GM12878 (cell line): ENCODE measurements at regions not wholly inside any gene's neighbourhood (a gene's known extent, or its start where the extent isn't known, plus 50 kb on each side); places are given as distances from the start of the nearest gene placed in this dataset.

Experiments used
- ATAC-seq: fragments of 200-7000 bp; cut with Tn5 transposase; 3 replicates; pipeline ENCODE4 v1.9.1; 2020; ENCODE audit warnings: mild to moderate bottlenecking, moderate library complexity
- BruUV-seq: library from RNA; stranded (reverse); fragments of 400-500 nt; replicated peaks from 2 replicates; lab custom pipeline; 2021; lab: Mats Ljungman, UMichigan
- CTCF ChIA-PET: fragments of 300-600 bp; sonication (Branson Sonifier 250); formaldehyde crosslinking; extraction: SDS; loops from one replicate; lab custom pipeline; 2021; ENCODE audit warnings: inconsistent platforms; lab: Yijun Ruan, JAX
- POLR2A ChIA-PET: fragments of 350-600 bp; formaldehyde crosslinking; extraction: SDS; loops from one replicate; lab custom pipeline; 2021; ENCODE audit warnings: inconsistent platforms; lab: Charles Lee
- RAD21 ChIA-PET: fragments of 300-600 bp; sonication (Branson Sonifier 250); formaldehyde crosslinking; loops from one replicate; lab custom pipeline; 2023; ENCODE audit warnings: antibody characterized with exemption; ENCODE audit not compliant: unreplicated experiment; lab: Charles Lee
- SMC1A ChIA-PET: fragments of 300-600 bp; sonication (Branson Sonifier 250); formaldehyde crosslinking; loops from one replicate; lab custom pipeline; 2023; ENCODE audit not compliant: unreplicated experiment, uncharacterized antibody; lab: Charles Lee
- DNase-seq: peaks from one replicate; pipeline ENCODE4 v3.0.0-alpha.2; 2011; ENCODE audit warnings: low read depth, low spot score
- FAIRE-seq: peaks from 3 replicates; lab custom pipeline; 2011; peaks lifted over from hg19 to GRCh38; lab: Jason Lieb, UNC
- H2AFZ ChIP-seq: 2 replicates; pipeline ENCODE4 v1.6.0; 2011; ENCODE audit warnings: low read depth, low read length, control low read depth; ENCODE audit not compliant: control insufficient read depth
- H3K27ac ChIP-seq: 2 replicates; pipeline ENCODE4 v1.5.1; 2011; ENCODE audit warnings: control low read depth; ENCODE audit not compliant: control insufficient read depth, insufficient read depth
- H3K27me3 ChIP-seq, 2 experiments: replicated peaks in 1 of 2; 2 replicates each; pipeline versions ENCODE4 v1.6.0 to v1.6.1; 2011; ENCODE audit warnings: low read length in 1 of 2; ENCODE audit not compliant: control insufficient read depth in 2 of 2, insufficient read depth in 2 of 2
- H3K36me3 ChIP-seq, 2 experiments: 2 replicates each; pipeline ENCODE4 v1.5.1; 2011; ENCODE audit warnings: low read length in 1 of 2; ENCODE audit not compliant: control insufficient read depth in 2 of 2, insufficient read depth in 2 of 2
- H3K4me1 ChIP-seq: 2 replicates; pipeline ENCODE4 v1.6.1; 2011; ENCODE audit warnings: mild to moderate bottlenecking, low read length, moderate library complexity, mixed read lengths; ENCODE audit not compliant: control insufficient read depth, insufficient read depth
- H3K4me2 ChIP-seq: 2 replicates; pipeline ENCODE4 v1.6.0; 2011; ENCODE audit warnings: control low read depth; ENCODE audit not compliant: control insufficient read depth, insufficient read depth
- H3K4me3 ChIP-seq: fragments of 200-600 bp; sonication (generic); 2 replicates; pipeline ENCODE4 v1.5.1; 2016
- H3K79me2 ChIP-seq: 2 replicates; pipeline ENCODE4 v1.6.0; 2011; ENCODE audit warnings: low read length; ENCODE audit not compliant: control insufficient read depth, insufficient read depth
- H3K9ac ChIP-seq: 2 replicates; pipeline ENCODE4 v1.8.0; 2011; ENCODE audit warnings: low read length, control low read depth, mixed read lengths; ENCODE audit not compliant: control insufficient read depth, insufficient read depth
- H3K9me3 ChIP-seq: replicated peaks from 3 replicates; pipeline ENCODE4 v1.5.1; 2011; ENCODE audit warnings: mild to moderate bottlenecking, low read length; ENCODE audit not compliant: control insufficient read depth, insufficient read depth
- H4K20me1 ChIP-seq: 2 replicates; pipeline ENCODE4 v1.6.0; 2011; ENCODE audit not compliant: control insufficient read depth, insufficient read depth
- BCLAF1 ChIP-seq: fragments of 450-650 bp; IDR thresholded peaks from 2 replicates; pipeline ENCODE4 v1.6.1; 2017; ENCODE audit warnings: antibody characterized with exemption, mild to moderate bottlenecking, moderate library complexity
- CBX3 ChIP-seq: fragments of 200-600 bp; sonication (generic); IDR thresholded peaks from 2 replicates; pipeline ENCODE4 v1.6.1; 2016; ENCODE audit warnings: low read depth, borderline replicate concordance
- HDAC6 ChIP-seq: fragments of 200-600 bp; sonication (generic); IDR thresholded peaks from one replicate; pipeline ENCODE4 v1.8.0; 2017; ENCODE audit warnings: antibody characterized with exemption; ENCODE audit not compliant: unreplicated experiment
- IRF4 ChIP-seq: IDR thresholded peaks from 2 replicates; pipeline ENCODE4 v1.6.1; 2011; ENCODE audit warnings: low read depth, low read length
- MAX ChIP-seq: IDR thresholded peaks from 2 replicates; pipeline ENCODE4 v1.6.1; 2012; ENCODE audit warnings: low read depth, low read length, improper control_type of control experiment
- NR2C1 ChIP-seq: fragments of 450-650 bp; IDR thresholded peaks from 2 replicates; pipeline ENCODE4 v1.6.1; 2017; ENCODE audit warnings: antibody characterized with exemption, mild to moderate bottlenecking, moderate library complexity
- POLR2A ChIP-seq: IDR thresholded peaks from 2 replicates; pipeline ENCODE4 v1.6.1; 2011; ENCODE audit warnings: low read depth, mild to moderate bottlenecking, low read length
- RAD21 ChIP-seq: IDR thresholded peaks from 2 replicates; pipeline ENCODE4 v1.6.1; 2011; ENCODE audit warnings: mild to moderate bottlenecking, low read depth, low read length, moderate library complexity; ENCODE audit not compliant: insufficient read depth
- RFX5 ChIP-seq: IDR thresholded peaks from 2 replicates; pipeline ENCODE4 v1.6.1; 2011; ENCODE audit warnings: low read depth, low read length, improper control_type of control experiment
- SMAD1 ChIP-seq: fragments of 450-650 bp; IDR thresholded peaks from 2 replicates; pipeline ENCODE4 v1.6.1; 2018; ENCODE audit warnings: mild to moderate bottlenecking, low read depth; ENCODE audit not compliant: partially characterized antibody
- SMC3 ChIP-seq: IDR thresholded peaks from 2 replicates; pipeline ENCODE4 v1.6.1; 2011; ENCODE audit warnings: low read length, improper control_type of control experiment, borderline replicate concordance
- STAT1 ChIP-seq: fragments of 450-650 bp; conservative IDR thresholded peaks from 2 replicates; pipeline ENCODE4 v1.6.1; 2014; ENCODE audit warnings: antibody characterized with exemption, mild to moderate bottlenecking
- SUZ12 ChIP-seq: fragments of 200-600 bp; sonication (generic); IDR thresholded peaks from one replicate; pipeline ENCODE4 v1.6.1; 2018; ENCODE audit warnings: antibody characterized with exemption, mild to moderate bottlenecking; ENCODE audit not compliant: unreplicated experiment
- TCF12 ChIP-seq: IDR thresholded peaks from 2 replicates; pipeline ENCODE4 v1.6.1; 2011; ENCODE audit warnings: low read depth, mild to moderate bottlenecking, low read length
- ZNF24 ChIP-seq: fragments of 450-650 bp; IDR thresholded peaks from 2 replicates; pipeline ENCODE4 v1.6.1; 2017; ENCODE audit warnings: antibody characterized with exemption, mild to moderate bottlenecking
- ZNF384 ChIP-seq: IDR thresholded peaks from 2 replicates; pipeline ENCODE4 v1.6.1; 2012; ENCODE audit warnings: low read depth, mild to moderate bottlenecking, low read length, improper control_type of control experiment, borderline replicate concordance
- WGBS: methylation state at CpG from one replicate; pipeline ENCODE4 v1.1.6; 2016; ENCODE audit warnings: low lambda C conversion rate; ENCODE audit not compliant: insufficient replicate concordance, insufficient coverage; ENCODE audit errors: missing lambda C conversion rate; 5-methylcytosine and 5-hydroxymethylcytosine counted together
- in situ Hi-C: fragments of 300-500 bp; cut with MboI; formaldehyde crosslinking; loops from 9 replicates; pipeline ENCODE4 v1.14.3; 2018; ENCODE audit warnings: mixed read lengths
- intact Hi-C: fragments of 100-400 bp; cut with micrococcal nuclease; formaldehyde crosslinking; loops from one replicate; pipeline ENCODE4 v1.14.2; 2022; ENCODE audit not compliant: unreplicated experiment

- FAIRE-seq = no peak
- no TSS peak for BruUV-seq
- no peak overlapping the region for H2AFZ ChIP-seq
Observed at GRCh38 chr5:122516432-122516743, 204.4 kb downstream of the SNCAIP start.

GRCh38 chr5:122517091-122517490 is 205.1 kb downstream of the SNCAIP start:
- SMC1A ChIA-PET = interaction anchor here (0.5 to 2.3 kb wide), 3 partner anchors 163 to 481 kb away, joined by 3 to 8 read pairs (median 4); no protein-coding TSS in a partner anchor
- Histone ChIP-seq H3K4me1 (no peaks in the 10 kb centered on the region), H3K4me2 (no peak overlapping the region), H3K4me3 (no peak overlapping the region), H3K36me3 (no peaks in the 10 kb centered on the region), H3K27ac (no peak overlapping the region), H3K9ac (no peak overlapping the region), H2AFZ (no peak overlapping the region), H3K79me2 (no peaks in the 10 kb centered on the region), H3K27me3 (no peaks in the 10 kb centered on the region), H3K9me3 (no peaks in the 10 kb centered on the region), H4K20me1 (no peaks in the 10 kb centered on the region)
- ATAC-seq (no peak), FAIRE-seq (no peak), DNase-seq (no peak)
- POLR2A ChIA-PET = no interaction called here
- in situ Hi-C loops = loop anchor here (5.0 to 25.0 kb wide), 2 partner anchors 485 to 1095 kb away; no protein-coding TSS in a partner anchor
- BruUV-seq = no TSS peak
- RAD21 ChIA-PET = interaction anchor here (2.1 kb wide), 1 partner anchor 9 kb away, joined by 8 read pairs; no protein-coding TSS in a partner anchor
- CTCF ChIA-PET = interaction anchor here (1.2 to 2.5 kb wide), 6 partner anchors 8 to 855 kb away, joined by 4 to 13 read pairs (median 8); no protein-coding TSS in a partner anchor
- intact Hi-C loops = loop anchor here (5.0 kb wide), 2 partner anchors 380 to 1095 kb away; no protein-coding TSS in a partner anchor
- WGBS = 79% methylated on average over 1 of the region's 1 CpG
- TF ChIP-seq POLR2A = no peak
- no peak for TF ChIP-seq BCLAF1
- TF ChIP-seq SMAD1 = no peak
- TF ChIP-seq IRF4 = no peak
- no peak for TF ChIP-seq TCF12
- TF ChIP-seq HDAC6 = no peak

More at GRCh38 chr5:122516432-122516743, 204.4 kb downstream of the SNCAIP start:
- no peak overlapping the region for H3K4me2 ChIP-seq
- no peak for TF ChIP-seq CBX3
- no peak for TF ChIP-seq MAX
- no peak for TF ChIP-seq RFX5
- TF ChIP-seq NR2C1 = no peak
- TF ChIP-seq ZNF384 = no peak
- no peak for TF ChIP-seq STAT1
- no peak for TF ChIP-seq SUZ12
- TF ChIP-seq SMC3 = no peak
- TF ChIP-seq RAD21 = no peak
- no peak for TF ChIP-seq ZNF24
- ATAC-seq = no peak
- H3K9me3 ChIP-seq = no peaks in the 10 kb centered on the region
- H3K9ac ChIP-seq = no peak overlapping the region
- no peaks in the 10 kb centered on the region for H4K20me1 ChIP-seq
- ChIA-PET RAD21 (interaction anchor here (1.0 to 2.1 kb wide), 5 partner anchors 10 to 1027 kb away, joined by 4 to 8 read pairs (median 4); no protein-coding TSS in a partner anchor), CTCF (interaction anchor here (0.6 to 2.5 kb wide), 21 partner anchors 8 to 1094 kb away, joined by 3 to 13 read pairs (median 4); no protein-coding TSS in a partner anchor), SMC1A (interaction anchor here (0.6 to 2.3 kb wide), 7 partner anchors 10 to 1094 kb away, joined by 3 to 8 read pairs (median 3); no protein-coding TSS in a partner anchor), POLR2A (no interaction called here)
- no peaks in the 10 kb centered on the region for H3K4me1 ChIP-seq
- in situ Hi-C loops = loop anchor here (5.0 to 25.0 kb wide), 2 partner anchors 486 to 1096 kb away; no protein-coding TSS in a partner anchor
- no peak for DNase-seq
- H3K36me3 ChIP-seq = no peaks in the 10 kb centered on the region
- intact Hi-C loops = loop anchor here (1.0 to 5.0 kb wide), 3 partner anchors 381 to 1096 kb away; no protein-coding TSS in a partner anchor
- no peak overlapping the region for H3K4me3 ChIP-seq
- H3K27me3 ChIP-seq = no peaks in the 10 kb centered on the region
- 41% methylated on average over 4 of the region's 4 CpGs for WGBS
- H3K27ac ChIP-seq = no peak overlapping the region
- H3K79me2 ChIP-seq = no peaks in the 10 kb centered on the region
